Astrocyte (in vitro differentiated cells and primary cell): ENCODE measurements at regions not wholly inside any gene's neighbourhood (a gene's known extent, or its start where the extent isn't known, plus 50 kb on each side); places are given as distances from the start of the nearest gene placed in this dataset.

Experiments used
- DNase-seq: peaks from one replicate; pipeline ENCODE4 v3.0.0-alpha.2; 2010; ENCODE audit warnings: low read depth
- FAIRE-seq: peaks from 2 replicates; lab custom pipeline; 2011; peaks lifted over from hg19 to GRCh38; lab: Jason Lieb, UNC
- H2AFZ ChIP-seq: 2 replicates; pipeline ENCODE4 v1.6.0; 2012; ENCODE audit warnings: low read depth, low read length, inconsistent platforms
- H3K27ac ChIP-seq: 2 replicates; pipeline ENCODE4 v1.5.1; 2011; ENCODE audit warnings: low read depth, low read length, inconsistent platforms
- H3K27me3 ChIP-seq: 2 replicates; pipeline ENCODE4 v1.6.0; 2011; ENCODE audit warnings: low read length, inconsistent platforms; ENCODE audit not compliant: insufficient read depth
- H3K36me3 ChIP-seq: 2 replicates; pipeline ENCODE4 v1.5.1; 2011; ENCODE audit warnings: low read length, inconsistent platforms; ENCODE audit not compliant: insufficient read depth
- H3K4me1 ChIP-seq: 2 replicates; pipeline ENCODE4 v1.5.1; 2011; ENCODE audit warnings: low read length, inconsistent platforms; ENCODE audit not compliant: insufficient read depth
- H3K4me2 ChIP-seq: 2 replicates; pipeline ENCODE4 v1.6.0; 2012; ENCODE audit warnings: low read length, inconsistent platforms
- H3K4me3 ChIP-seq: 2 replicates; pipeline ENCODE4 v1.5.1; 2011; ENCODE audit warnings: low read depth, mild to moderate bottlenecking, low read length, inconsistent platforms; ENCODE audit not compliant: insufficient read depth
- H3K79me2 ChIP-seq: 2 replicates; pipeline ENCODE4 v1.6.0; 2012; ENCODE audit warnings: mild to moderate bottlenecking, low read length, inconsistent platforms; ENCODE audit not compliant: insufficient read depth
- H3K9ac ChIP-seq: 2 replicates; pipeline ENCODE4 v1.6.0; 2012; ENCODE audit warnings: mild to moderate bottlenecking, low read length, inconsistent platforms
- H3K9me3 ChIP-seq: 2 replicates; pipeline ENCODE4 v1.5.1; 2012; ENCODE audit warnings: low read depth, mild to moderate bottlenecking, low read length, inconsistent platforms; ENCODE audit not compliant: insufficient read depth
- H4K20me1 ChIP-seq: 2 replicates; pipeline ENCODE4 v1.6.0; 2012; ENCODE audit warnings: low read length, inconsistent platforms; ENCODE audit not compliant: insufficient read depth
- H3K27ac Mint-ChIP-seq: one replicate; pipeline ENCODE4 v1.8.0; 2021; ENCODE audit warnings: mild to moderate bottlenecking, mixed read lengths; ENCODE audit not compliant: unreplicated experiment
- H3K27me3 Mint-ChIP-seq: one replicate; pipeline ENCODE4 v1.8.0; 2021; ENCODE audit warnings: low read depth, mixed read lengths; ENCODE audit not compliant: unreplicated experiment
- H3K36me3 Mint-ChIP-seq: one replicate; pipeline ENCODE4 v1.8.0; 2021; ENCODE audit warnings: low read depth, mixed read lengths; ENCODE audit not compliant: unreplicated experiment
- H3K4me1 Mint-ChIP-seq: one replicate; pipeline ENCODE4 v1.8.0; 2021; ENCODE audit warnings: low read depth, mixed read lengths; ENCODE audit not compliant: unreplicated experiment
- H3K4me3 Mint-ChIP-seq: one replicate; pipeline ENCODE4 v1.8.0; 2021; ENCODE audit warnings: mild to moderate bottlenecking, moderate library complexity, mixed read lengths; ENCODE audit not compliant: unreplicated experiment
- H3K9me3 Mint-ChIP-seq: one replicate; pipeline ENCODE4 v1.8.0; 2021; ENCODE audit warnings: mild to moderate bottlenecking, mixed read lengths; ENCODE audit not compliant: unreplicated experiment
- EZH2 ChIP-seq: IDR thresholded peaks from 2 replicates; pipeline ENCODE4 v1.6.1; 2012; ENCODE audit warnings: mild to moderate bottlenecking, low read length, inconsistent platforms; ENCODE audit not compliant: insufficient read depth
- TF ChIP-seq, protein P1 (sequence below): IDR thresholded peaks from 2 replicates; pipeline ENCODE4 v1.5.1; 2011; ENCODE audit warnings: low read depth, mild to moderate bottlenecking, inconsistent platforms, low read length, moderate library complexity; ENCODE audit not compliant: insufficient read depth

DNA sequence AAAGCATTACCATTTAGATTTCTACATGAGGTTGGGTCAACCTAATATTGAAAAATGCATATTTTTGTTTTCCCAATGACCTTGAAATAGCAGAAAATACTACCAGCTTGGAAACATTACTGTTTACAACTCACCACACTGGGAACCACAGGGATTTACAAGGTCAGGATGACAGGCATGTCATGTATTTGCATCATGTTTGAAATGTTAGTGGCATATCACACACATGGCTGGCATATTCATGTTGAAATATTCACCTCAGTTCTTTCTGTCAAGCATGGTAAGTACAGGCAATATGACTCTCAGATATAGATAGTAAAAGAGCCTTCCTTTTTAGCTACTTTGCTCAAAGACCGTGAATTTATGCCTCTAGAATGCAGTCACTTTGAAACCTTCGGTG is 593.5 kb downstream of the NOVA1 start:
- DNase-seq (no peak), FAIRE-seq (no peak)
- H3K4me3 ChIP-seq, result no peak overlapping the region
- H3K4me1 Mint-ChIP-seq, result no peaks in the 10 kb centered on the region
- no peak overlapping the region for H3K4me2 ChIP-seq
- no peak overlapping the region for H3K27ac ChIP-seq
- H3K9ac ChIP-seq, result no peak overlapping the region
- no peak for TF ChIP-seq EZH2
- TF ChIP-seq, protein P1, sequence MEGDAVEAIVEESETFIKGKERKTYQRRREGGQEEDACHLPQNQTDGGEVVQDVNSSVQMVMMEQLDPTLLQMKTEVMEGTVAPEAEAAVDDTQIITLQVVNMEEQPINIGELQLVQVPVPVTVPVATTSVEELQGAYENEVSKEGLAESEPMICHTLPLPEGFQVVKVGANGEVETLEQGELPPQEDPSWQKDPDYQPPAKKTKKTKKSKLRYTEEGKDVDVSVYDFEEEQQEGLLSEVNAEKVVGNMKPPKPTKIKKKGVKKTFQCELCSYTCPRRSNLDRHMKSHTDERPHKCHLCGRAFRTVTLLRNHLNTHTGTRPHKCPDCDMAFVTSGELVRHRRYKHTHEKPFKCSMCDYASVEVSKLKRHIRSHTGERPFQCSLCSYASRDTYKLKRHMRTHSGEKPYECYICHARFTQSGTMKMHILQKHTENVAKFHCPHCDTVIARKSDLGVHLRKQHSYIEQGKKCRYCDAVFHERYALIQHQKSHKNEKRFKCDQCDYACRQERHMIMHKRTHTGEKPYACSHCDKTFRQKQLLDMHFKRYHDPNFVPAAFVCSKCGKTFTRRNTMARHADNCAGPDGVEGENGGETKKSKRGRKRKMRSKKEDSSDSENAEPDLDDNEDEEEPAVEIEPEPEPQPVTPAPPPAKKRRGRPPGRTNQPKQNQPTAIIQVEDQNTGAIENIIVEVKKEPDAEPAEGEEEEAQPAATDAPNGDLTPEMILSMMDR, result no peak
- H4K20me1 ChIP-seq, result no peaks in the 10 kb centered on the region
- H3K27me3 ChIP-seq, result no peaks in the 10 kb centered on the region
- no peak overlapping the region for H3K27ac Mint-ChIP-seq
- no peaks in the 10 kb centered on the region for H3K9me3 Mint-ChIP-seq
- no peak overlapping the region for H2AFZ ChIP-seq
- no peaks in the 10 kb centered on the region for H3K9me3 ChIP-seq
- no peak overlapping the region for H3K4me3 Mint-ChIP-seq
- no peaks in the 10 kb centered on the region for H3K79me2 ChIP-seq
- no peaks in the 10 kb centered on the region for H3K36me3 Mint-ChIP-seq
- no peaks in the 10 kb centered on the region for H3K27me3 Mint-ChIP-seq
- no peaks in the 10 kb centered on the region for H3K36me3 ChIP-seq
- no peaks in the 10 kb centered on the region for H3K4me1 ChIP-seq

DNA sequence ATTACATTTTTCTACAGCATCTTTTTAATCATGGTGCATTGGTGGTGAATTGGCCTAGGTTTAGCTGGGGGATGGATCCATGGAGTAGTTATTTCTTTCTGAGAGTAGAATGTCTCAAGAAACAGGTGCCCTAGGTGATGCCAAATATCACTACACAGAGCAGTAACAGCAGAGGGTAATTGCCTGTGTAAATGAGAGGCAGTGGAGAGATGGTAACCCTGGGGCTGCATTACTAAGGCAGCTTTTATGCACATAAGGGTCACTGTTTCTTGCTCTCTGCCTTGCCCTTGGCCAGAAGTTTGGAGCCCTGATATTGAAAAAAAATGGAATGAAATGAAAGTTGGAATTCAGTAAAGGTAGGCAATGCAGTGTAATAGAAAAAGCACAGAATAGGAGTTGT is 604.0 kb downstream of the NOVA1 start:
- H3K79me2 ChIP-seq, result no peaks in the 10 kb centered on the region
- no peaks in the 10 kb centered on the region for H3K36me3 ChIP-seq
- Mint-ChIP-seq H3K27ac (no peak overlapping the region), H3K9me3 (no peaks in the 10 kb centered on the region), H3K4me3 (no peak overlapping the region), H3K27me3 (peaks cover 12% of the 10 kb centered on the region), H3K4me1 (no peaks in the 10 kb centered on the region), H3K36me3 (no peaks in the 10 kb centered on the region)
- TF ChIP-seq, protein P1, result no peak
- no peak for TF ChIP-seq EZH2
- FAIRE-seq (no peak), DNase-seq (no peak)
- H3K4me3 ChIP-seq, result no peak overlapping the region
- no peaks in the 10 kb centered on the region for H3K4me1 ChIP-seq
- no peaks in the 10 kb centered on the region for H4K20me1 ChIP-seq
- no peak overlapping the region for H2AFZ ChIP-seq
- no peaks in the 10 kb centered on the region for H3K27me3 ChIP-seq
- H3K9ac ChIP-seq, result no peak overlapping the region
- H3K27ac ChIP-seq, result no peak overlapping the region
- H3K4me2 ChIP-seq, result no peak overlapping the region
- H3K9me3 ChIP-seq, result no peaks in the 10 kb centered on the region

- no peaks in the 10 kb centered on the region for H3K4me1 Mint-ChIP-seq
- Histone ChIP-seq H3K9me3 (no peaks in the 10 kb centered on the region), H4K20me1 (no peaks in the 10 kb centered on the region), H3K79me2 (no peaks in the 10 kb centered on the region), H3K4me1 (no peaks in the 10 kb centered on the region), H2AFZ (no peak overlapping the region), H3K9ac (no peak overlapping the region), H3K4me3 (no peak overlapping the region), H3K27me3 (no peaks in the 10 kb centered on the region), H3K27ac (no peak overlapping the region), H3K4me2 (no peak overlapping the region), H3K36me3 (no peaks in the 10 kb centered on the region)
- TF ChIP-seq, protein P1, result no peak
- TF ChIP-seq EZH2, result no peak
- no peaks in the 10 kb centered on the region for H3K27me3 Mint-ChIP-seq
- H3K27ac Mint-ChIP-seq, result no peak overlapping the region
- DNase-seq, result no peak
- H3K4me3 Mint-ChIP-seq, result no peak overlapping the region
- no peaks in the 10 kb centered on the region for H3K36me3 Mint-ChIP-seq
- no peak for FAIRE-seq
- peaks cover 9% of the 10 kb centered on the region for H3K9me3 Mint-ChIP-seq
Observed at GRCh38 chr14:25988536-25988935, 609.3 kb downstream of the NOVA1 start.
